ENCODE measurements at regions not wholly inside any gene's neighbourhood (a gene's known extent, or its start where the extent isn't known, plus 50 kb on each side); places are given as distances from the start of the nearest gene placed in this dataset.

DNA sequence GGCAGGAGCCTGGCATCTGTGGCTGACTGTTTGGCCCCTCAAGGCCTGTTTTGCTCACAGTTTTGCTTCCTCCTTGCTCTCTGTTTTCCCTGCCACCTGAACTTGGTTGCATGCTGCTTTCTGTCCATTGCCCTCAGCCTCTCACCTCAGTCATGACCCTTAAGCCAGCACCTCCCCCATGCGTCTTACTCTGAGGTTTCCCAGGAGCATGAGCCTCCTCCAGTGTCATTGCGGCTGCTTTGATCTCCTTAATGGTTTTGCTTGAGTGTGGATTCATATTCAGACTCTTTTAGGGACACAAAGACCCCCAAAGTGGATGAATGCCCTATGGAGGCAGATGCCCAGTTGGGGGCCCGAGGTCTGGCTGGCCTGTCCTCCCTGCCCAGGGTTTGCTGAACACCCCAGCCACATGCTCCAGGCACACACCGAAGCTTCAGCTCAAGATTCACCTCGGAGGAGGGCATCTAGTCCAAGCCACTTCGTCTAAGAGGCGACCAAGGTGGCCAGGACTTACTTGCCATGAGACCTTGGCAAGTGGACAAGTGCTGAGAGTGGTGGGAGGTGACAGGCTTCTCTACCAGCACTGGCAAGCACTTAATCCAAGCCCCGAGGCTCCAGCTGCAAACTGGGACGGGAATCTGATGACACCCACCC lies 95.4 kb upstream of the DIO3 start:
- in situ Hi-C loops (cut with HindIII; ENCODE audit: low pct_ligation_motif_present, low sequenced_read_pairs) = no loop called here
- no peak for DNase-seq
- H3K4me3 ChIP-seq (ENCODE audit: low read depth, low read length) = no peak overlapping the region
- no peak overlapping the region for H3K27ac ChIP-seq
- H3K36me3 ChIP-seq (replicated peaks) = no peaks in the 10 kb centered on the region
- H3K27me3 ChIP-seq (replicated peaks) = no peaks in the 10 kb centered on the region
- no peak for TF ChIP-seq CTCF (IDR thresholded peaks at IDR 0.05; ENCODE audit: low read depth, low read length, missing control alignments)

DNA sequence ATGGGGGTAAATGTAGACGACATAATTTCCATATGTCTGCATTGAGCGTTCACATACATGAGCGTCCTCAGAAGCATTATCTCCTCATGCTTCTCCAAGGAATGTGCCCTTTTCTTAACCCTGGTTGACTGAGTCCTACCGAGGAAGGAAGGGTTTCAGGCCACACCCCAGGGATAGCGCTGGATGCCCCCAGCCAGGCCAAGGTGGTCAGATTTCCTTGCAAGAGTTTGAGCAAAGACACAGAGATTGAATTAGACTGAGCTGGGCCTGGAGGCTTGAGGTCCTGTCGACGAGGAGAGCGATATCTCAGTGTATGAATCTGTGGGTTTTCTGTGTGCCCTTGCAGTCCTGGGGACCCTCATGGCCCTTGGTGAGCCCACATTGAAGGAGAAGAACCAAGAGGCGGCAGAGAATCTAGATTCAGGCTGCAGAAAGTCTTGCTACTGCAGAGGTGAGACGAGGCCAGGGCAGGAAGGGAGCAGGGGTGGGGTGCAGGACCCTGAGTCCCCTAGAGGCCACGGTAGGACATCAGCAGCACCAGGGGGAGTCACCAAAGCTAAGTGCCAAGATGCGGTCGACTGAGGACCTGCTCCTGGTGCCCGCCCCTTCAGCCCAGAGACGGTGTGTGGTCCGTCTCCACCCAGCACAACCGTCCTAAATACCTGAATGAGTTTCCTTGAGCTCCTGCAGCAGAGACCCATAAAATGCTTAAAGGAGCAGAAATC lies 94.7 kb upstream of the DIO3 start:
- no peak for TF ChIP-seq CTCF (IDR thresholded peaks at IDR 0.05; ENCODE audit: low read depth, low read length, missing control alignments)
- Histone ChIP-seq H3K27ac (no peak overlapping the region), H3K4me3 (ENCODE audit: low read depth, low read length) (no peak overlapping the region), H3K36me3 (replicated peaks) (no peaks in the 10 kb centered on the region), H3K27me3 (replicated peaks) (no peaks in the 10 kb centered on the region)
- in situ Hi-C loops (cut with HindIII; ENCODE audit: low pct_ligation_motif_present, low sequenced_read_pairs) = no loop called here
- no peak for DNase-seq

DNA sequence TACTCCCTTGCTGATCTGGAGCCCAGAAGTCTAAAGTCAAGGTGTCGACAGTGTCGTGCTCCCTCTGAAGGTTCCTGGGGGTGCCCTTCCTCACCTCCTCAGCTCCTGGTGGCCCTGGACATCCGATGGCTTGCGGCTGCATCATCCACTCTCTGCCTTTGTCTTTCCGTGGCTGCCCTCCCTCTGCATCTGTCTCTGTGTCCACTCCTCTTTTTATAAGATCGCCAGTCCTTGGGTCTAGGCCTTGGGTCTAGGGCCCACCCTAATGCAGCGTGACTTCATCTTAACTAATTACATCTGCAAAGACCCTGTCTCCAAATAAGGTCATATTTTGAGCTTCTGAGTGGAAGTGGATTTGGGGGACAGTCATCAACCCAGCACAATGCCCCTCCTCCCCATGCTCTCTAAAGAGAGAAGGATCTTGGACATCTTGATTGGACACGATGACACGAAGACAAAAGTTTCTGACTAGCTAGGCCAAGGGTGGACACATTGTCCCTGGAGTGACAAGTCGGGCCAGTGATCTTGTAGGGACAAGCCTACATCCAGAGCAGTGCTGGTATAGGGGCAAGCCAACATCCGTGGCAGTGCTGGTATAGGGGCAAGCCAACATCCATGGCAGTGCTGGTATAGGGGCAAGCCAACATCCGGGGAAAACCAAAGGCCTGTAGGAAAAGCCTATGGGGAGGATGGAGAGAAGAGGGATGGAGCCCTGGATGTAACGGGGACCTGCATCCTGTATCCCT lies 93.9 kb upstream of the DIO3 start:
- no peak for TF ChIP-seq CTCF (IDR thresholded peaks at IDR 0.05; ENCODE audit: low read depth, low read length, missing control alignments)
- no peak overlapping the region for H3K27ac ChIP-seq
- in situ Hi-C loops (cut with HindIII; ENCODE audit: low pct_ligation_motif_present, low sequenced_read_pairs) = no loop called here
- H3K27me3 ChIP-seq (replicated peaks) = no peaks in the 10 kb centered on the region
- no peak for DNase-seq
- no peak overlapping the region for H3K4me3 ChIP-seq (ENCODE audit: low read depth, low read length)
- no peaks in the 10 kb centered on the region for H3K36me3 ChIP-seq (replicated peaks)

- no peaks in the 10 kb centered on the region for H3K36me3 ChIP-seq (replicated peaks)
- H3K27ac ChIP-seq = no peak overlapping the region
- H3K4me3 ChIP-seq (ENCODE audit: low read depth, low read length) = no peak overlapping the region
- in situ Hi-C loops (cut with HindIII; ENCODE audit: low pct_ligation_motif_present, low sequenced_read_pairs) = no loop called here
- no peak for DNase-seq
- TF ChIP-seq CTCF (IDR thresholded peaks at IDR 0.05; ENCODE audit: low read depth, low read length, missing control alignments) = no peak
- H3K27me3 ChIP-seq (replicated peaks) = no peaks in the 10 kb centered on the region
Observed at GRCh38 chr14:101469382-101470247, 91.7 kb upstream of the DIO3 start.

GRCh38 chr14:101470266-101470665 lies 91.0 kb upstream of the DIO3 start:
- H3K27ac ChIP-seq = no peak overlapping the region
- TF ChIP-seq CTCF (IDR thresholded peaks at IDR 0.05; ENCODE audit: low read depth, low read length, missing control alignments) = no peak
- in situ Hi-C loops (cut with HindIII; ENCODE audit: low pct_ligation_motif_present, low sequenced_read_pairs) = no loop called here
- no peak overlapping the region for H3K4me3 ChIP-seq (ENCODE audit: low read depth, low read length)
- H3K27me3 ChIP-seq (replicated peaks) = peaks cover 6% of the 10 kb centered on the region
- H3K36me3 ChIP-seq (replicated peaks) = no peaks in the 10 kb centered on the region
- no peak for DNase-seq

Data from brain microvascular endothelial cell (primary cell).